Glomerular visceral epithelial cell (primary cell): ENCODE measurements at regions not wholly inside any gene's neighbourhood (a gene's known extent, or its start where the extent isn't known, plus 50 kb on each side); places are given as distances from the start of the nearest gene placed in this dataset.

Source experiments
- DNase-seq: peaks from one replicate; pipeline ENCODE4 v3.0.0-alpha.2; 2016; ENCODE audit errors: extremely low spot score

DNA sequence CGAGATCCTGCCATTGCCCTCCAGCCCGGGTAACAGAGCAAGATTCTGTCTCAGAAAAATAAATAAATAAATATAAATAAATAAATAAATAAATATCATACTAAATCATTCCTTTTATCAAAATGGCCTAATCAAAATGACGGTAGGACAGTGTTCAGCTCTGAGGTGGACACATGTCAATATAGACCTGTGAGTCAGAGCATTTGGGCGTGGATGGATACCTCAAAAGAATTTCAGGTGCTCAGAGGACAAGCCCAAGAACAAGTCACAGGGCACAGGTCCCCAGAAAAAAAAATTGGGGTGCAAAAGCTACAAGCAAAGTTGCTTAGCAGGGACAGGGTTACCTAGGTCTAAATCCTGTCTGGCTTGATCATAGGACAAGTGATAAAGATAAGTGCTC lies 204.7 kb upstream of the HS3ST1 start:
- no peak for DNase-seq

DNA sequence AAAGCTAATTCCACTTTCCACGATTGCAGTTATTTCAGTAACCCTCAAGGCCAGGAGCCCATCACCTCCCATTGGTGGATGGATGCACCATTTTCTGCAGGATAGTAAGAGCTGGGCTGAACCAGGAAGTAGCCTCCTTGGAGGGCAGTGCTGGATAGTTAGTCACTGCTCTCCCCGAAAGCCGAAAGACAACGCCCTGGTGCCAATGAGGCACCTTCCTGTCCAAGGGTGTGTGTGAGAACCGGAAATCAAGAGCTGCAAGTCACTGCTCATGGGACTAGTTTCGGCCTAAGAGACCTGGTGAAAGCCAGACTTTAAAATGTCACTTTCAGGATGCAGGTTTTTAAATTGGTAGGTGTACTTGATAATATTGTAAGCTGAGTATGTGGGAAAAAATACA lies 203.8 kb upstream of the HS3ST1 start:
- DNase-seq: peak; percentile 58

DNA sequence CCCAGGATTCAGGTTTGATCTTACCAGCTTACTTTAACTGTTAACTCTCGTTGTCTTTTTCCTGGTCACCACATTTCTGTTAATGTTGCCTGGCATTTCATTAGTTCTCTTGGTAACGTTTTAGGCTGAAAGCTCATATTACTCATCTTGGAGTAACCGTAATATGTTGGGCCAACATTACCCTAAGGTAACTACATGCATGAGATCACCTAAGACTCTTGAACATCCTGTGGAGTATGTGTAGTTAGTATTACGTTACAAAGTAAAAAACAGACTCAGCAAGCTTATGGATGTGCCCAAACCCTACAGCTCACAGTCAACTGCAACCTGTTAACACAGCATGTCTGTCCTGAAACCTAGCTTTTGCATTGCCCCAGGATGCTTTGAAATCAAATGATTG lies 203.3 kb upstream of the HS3ST1 start:
- no peak for DNase-seq

DNA sequence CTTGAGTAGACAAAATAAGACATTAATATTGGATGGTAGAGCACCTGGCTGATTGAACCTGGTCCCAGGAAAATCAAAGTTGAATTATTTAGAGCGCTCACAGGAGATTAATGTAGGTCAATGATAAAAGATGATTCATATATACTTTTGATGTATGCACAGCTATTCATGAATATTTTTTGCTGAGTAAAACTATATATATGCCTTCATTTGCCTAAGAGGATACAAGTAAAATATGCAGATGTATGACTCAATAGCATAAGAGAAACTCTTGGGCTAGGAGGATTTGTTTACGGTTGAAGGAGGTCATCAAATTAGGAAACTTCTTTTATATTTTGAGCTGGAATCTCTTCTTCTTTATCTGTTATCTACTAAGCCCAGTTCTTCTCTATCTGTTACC lies 202.7 kb upstream of the HS3ST1 start:
- DNase-seq: no peak

DNA sequence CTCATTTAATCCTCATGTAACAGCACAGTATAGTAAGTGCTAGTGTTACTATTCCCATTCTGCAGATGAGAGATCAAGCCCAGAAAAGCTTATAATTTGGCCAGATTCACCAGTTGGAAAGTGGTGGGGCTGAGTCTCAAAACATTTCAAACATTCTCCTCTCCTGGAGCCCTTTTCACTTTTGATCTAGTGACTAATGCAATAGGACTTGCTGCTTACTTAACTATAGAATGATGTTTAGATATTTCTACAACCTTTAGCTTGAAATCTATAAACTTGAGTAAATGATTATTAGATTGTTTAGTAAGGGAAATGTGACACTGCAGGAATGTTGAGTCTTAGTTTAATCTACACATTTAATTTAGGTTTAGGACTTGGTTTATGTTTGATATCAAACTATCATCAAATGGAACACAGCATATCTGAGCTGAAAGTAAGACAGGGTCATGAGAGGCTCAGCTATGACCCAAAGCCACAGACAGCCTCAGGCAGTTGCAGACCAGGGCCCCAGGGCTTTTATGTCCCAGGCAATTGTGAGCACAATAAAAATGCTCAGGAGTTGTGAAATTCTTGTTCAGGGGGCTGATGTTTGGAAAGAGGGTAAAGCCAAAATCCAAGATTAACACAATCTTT lies 199.5 kb upstream of the HS3ST1 start:
- DNase-seq: no peak

DNA sequence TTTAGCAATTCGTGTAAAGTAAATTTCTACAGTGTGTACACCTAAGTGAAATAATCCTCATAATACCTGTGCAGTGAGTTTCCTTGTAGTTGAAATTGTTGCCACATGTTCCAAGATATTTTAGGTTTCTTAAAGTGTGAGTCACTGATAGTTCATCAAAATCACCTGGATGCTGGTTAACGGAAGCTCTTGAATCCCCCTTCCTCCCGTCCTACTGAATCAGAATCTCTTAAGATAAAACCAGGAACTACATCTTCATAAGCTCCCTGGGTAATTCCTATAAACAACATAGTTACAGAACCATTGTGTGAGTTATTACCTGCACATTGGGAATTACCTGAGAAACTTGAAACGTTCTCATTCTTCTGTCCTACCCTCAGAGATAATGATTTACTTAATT lies 197.4 kb upstream of the HS3ST1 start:
- no peak for DNase-seq

DNA sequence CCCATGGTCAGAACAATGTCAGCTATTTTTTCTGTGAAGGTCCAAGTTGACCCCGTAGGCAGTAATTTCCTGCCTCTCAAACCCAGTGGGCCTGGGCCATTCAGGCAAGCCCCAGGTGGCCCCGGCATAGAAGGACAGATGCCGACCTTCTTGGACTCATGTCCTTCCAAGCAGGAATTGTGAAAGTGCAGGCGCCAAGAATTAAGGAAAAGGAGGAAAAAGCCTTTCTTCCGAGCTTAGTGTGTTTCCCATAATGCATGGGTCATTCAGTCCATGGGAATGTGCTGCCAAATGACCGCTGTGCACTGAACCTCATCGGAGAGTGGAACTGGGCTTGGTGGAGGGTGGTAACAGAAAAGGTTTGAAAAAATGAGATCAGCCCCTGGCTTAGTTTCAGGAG lies 196.5 kb upstream of the HS3ST1 start:
- peak; percentile 59 for DNase-seq

DNA sequence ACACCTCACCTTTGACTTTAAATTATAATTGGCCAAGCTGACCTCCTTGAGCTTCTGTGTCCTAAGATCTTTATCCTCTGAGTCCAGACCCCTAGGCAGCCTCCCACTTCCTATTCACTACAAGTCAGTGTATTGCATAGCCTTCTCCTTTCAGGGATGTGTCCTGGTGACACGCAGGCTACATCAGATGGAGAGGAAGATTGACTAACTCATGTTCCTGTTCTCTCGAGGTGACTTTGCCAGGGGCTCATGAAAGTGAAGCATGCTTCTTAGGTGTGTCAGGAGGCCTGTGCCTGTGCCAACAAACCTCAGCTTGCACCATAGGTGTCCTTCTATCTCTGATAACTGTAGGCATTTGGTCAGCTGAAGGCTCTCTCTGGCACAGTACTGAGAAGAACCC lies 195.7 kb upstream of the HS3ST1 start:
- DNase-seq: no peak

DNA sequence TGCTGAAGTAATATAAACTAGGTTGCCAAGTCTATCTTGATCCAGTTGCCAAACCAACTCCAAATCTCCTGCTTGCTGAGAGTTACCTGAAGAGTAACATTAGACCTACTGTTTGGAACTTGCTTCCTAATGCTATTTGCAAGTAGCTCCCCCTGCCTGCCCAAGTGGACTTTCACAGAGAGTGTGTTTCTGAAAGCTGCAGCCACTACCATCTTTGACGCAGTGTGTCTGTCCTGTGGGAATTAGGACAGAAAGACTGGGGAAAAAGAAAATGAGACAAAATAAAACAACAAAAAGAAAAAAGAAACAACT lies 195.0 kb upstream of the HS3ST1 start:
- no peak for DNase-seq

DNA sequence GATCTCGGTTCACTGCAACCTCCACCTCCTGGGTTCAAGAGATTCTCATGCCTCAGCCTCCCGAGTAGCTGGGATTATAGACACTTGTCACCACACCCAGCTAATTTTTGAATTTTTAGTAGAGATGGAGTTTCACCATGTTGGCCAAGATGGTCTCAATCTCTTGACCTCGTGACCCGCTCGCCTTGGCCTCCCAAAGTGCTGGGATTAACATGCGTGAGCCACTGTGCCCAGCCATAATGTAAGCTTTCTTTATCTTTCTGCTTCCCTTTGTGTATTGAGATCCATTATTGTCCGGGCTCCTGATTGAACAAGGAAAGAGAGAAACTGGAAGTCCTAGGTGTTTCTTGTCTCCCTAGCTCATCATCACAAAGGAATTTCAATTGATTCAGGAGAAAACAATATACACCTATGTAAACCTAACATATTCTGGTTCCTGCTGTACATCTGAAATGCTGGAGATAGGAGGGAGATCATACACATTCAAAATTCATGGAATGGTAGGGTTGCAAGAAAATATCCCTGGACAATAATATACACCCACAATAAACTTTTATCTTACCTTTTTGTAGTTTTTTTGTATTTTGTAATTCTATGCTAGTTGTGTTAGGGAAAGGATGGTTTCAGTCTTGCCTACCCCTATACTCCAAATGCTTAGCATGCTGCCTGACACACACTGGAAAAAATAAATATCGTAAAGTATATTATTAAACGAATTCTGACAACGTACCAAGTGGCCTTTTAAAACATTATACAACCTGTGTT lies 194.4 kb upstream of the HS3ST1 start:
- no peak for DNase-seq

DNA sequence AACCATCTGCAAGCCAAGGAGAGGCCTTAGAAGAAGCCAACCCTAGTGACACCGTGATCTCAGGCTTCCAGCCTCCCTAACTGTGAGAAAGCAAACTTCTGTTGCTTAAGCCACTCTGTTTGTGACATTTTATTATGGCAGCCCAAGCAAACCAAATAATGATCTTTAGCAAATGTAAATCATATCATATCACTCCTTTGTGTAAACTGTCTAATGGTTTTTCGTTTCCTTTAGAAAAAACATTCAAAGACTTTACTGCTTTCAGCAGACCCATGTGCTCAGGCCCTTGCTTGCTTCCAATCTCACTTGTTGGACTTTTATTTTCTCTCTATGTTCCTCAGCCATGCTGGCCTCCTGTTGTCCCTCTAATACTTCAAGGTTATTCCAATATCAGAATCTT lies 192.2 kb upstream of the HS3ST1 start:
- no peak for DNase-seq

DNA sequence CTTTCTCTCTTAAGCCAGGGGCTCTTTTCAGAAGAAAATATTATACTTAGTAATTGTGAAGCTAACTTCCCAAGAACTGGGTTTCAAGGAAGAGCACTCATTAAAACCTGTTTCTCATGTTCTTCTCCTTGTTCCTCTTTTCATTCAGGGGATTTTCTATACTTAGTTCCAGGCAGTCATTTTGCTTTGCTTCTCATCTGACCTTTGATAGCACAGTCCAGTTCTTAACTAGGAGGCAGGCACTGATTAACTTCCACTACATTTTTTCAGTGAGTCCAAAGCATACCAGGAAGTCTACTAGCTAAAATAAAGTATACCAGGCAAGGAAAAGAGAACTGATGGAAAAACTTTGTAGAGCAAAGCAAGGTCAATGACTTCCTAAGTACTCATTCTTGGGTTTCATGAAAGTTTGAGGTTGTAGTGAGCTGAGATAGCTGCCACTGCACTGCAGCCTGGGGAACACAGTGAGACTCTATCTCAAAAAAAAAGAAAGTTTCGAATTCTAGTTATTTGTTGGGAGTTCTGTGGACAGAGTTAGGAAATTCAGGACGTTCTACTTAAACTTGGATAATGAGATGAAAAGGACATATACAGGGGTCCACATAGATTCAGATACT lies 190.1 kb upstream of the HS3ST1 start:
- no peak for DNase-seq

DNA sequence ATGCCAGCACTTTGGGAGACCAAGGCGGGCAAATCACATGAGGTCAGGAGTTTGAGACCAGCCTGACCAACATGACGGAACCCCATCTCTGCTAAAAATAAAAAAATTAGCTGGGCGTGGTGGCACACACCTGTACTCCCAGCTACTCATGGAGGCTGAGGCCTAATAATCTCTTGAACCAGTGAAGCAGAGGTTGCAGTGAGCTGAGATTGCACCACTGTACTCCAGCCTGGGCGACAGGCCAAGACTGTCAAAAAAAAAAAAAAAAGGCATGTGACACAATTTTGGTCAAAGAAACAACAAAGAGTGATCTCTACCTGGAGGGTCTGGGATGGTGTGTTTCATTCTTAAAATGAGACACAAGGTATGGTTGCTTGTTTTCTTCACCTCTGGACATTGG lies 188.2 kb upstream of the HS3ST1 start:
- no peak for DNase-seq

DNA sequence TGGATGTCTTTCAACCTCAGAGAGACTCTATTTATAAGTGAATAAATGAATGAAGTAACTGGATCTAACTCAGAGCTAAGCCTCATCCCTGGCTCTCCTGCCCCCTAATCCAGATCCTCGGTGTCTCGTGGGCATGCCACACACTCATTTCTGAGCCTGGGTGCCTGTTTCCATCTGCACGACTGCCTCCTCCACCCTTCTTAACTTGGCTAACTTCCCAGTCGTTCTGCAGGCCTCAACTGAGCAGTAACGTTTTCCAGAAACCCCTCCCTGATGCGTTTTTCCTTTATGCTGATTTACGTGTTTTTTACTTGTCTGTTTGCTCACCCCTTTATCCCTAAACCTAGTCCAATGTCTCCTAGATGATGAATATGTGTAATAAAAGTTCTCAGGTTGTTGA lies 186.9 kb upstream of the HS3ST1 start:
- DNase-seq: no peak

DNA sequence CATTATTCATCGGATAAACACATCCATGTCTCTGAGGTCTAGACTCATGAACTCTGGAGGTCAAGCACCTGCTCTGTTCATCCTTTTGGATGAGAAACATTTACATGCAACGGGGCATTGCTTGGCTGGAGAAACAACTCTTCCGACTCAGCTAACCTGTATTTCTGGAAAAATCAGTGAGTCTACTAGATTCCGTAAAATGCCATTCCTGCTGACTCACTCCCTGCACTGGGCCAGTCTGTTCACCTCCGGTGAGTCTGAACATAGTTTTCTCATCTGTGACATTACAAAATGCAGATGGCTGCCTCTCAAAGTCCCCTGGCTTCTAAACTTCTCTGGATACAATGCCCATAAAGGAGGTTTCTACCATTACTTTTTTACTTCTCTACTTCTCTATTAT lies 185.7 kb upstream of the HS3ST1 start:
- DNase-seq: peak; percentile 72

DNA sequence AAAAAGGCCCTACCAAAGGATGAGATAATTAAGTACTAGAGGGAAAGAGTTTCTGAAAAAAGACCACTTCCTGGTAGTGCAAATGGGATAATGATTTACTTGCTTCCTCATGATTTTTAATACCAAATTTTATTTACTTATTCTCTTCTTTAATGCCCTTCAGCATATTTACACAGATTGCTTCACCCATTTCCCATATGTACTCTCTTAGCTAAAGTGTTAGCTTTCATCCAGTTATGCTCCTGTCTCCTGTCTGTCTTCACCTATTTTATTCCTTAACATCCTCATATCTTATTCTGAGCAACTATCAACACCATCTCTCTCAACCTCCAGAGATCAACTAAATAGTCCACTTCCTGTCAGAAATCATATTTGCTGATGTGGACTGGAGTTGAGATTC lies 183.2 kb upstream of the HS3ST1 start:
- no peak for DNase-seq

DNA sequence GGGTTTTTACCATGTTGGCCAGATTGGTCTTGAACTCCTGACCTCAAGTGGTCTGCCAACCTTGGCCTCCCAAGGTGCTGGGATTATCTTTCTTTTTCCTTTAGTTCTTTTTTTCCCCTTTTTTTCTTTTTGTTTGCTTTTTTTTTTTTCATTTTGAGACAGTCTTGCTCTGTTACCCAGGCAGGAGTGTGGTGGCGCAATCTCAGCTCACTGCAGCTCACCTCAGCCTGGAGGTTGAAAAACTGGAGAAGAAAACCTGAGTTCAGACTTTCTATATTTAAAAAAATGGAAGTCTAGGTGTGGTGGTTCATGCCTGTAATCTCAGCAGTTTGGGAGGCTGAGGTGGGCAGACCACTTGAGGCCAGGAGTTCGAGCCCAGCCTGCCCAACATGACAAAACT lies 181.1 kb upstream of the HS3ST1 start:
- no peak for DNase-seq

DNA sequence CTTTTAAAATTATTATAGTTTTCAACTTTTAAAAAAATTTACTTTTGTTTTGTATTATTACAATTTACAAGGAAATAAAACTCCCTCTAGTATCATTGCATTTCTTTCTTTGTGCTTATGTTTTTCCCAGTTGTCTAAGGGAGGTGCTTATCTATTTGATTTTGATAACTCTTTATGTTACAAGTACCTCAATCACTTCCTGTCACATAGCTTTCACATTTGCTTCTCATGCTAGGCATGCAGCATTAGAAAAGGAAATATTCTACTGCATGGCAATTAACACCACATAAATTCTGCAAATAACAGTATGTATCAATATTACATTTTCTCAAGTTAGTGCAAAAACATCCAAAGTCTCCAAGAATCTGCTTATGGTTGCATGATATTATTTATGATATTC lies 180.3 kb upstream of the HS3ST1 start:
- DNase-seq: no peak

DNA sequence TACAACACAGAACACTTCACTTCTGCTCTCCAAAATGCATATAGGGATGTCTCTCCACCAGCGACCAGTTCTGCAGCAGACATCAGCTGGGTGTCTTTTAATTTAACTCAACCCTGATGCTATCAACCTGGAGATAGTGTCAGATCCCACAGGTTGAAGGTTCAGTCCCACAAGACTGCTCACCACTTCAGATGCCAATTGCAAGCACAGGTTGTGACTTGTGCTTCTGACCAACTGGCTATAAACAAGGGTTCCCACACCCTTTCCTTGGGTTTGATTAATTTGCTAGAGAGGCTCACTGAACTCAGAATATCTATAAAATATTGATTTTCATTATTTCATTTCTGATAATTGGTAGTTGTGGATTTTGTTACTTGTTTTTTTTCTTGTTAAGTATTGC lies 177.4 kb upstream of the HS3ST1 start:
- DNase-seq: no peak

DNA sequence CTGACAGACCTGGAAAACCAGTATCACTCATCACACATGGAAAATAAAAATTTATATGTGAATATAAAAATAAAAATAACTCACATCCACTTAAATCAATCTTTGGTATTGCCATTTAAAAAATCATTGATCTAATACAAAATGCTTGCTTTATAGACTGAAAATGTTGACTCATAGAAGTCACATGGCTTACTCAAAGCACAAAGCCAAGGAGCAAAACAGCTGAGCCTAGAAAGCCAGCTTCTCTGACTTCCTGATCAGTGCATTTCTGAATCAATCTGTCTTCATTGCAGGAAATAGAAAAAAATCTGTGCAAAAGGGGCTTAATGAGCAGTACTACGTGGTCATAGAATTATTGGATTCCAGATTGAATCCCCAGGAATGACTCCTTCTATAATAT lies 176.9 kb upstream of the HS3ST1 start:
- no peak for DNase-seq

DNA sequence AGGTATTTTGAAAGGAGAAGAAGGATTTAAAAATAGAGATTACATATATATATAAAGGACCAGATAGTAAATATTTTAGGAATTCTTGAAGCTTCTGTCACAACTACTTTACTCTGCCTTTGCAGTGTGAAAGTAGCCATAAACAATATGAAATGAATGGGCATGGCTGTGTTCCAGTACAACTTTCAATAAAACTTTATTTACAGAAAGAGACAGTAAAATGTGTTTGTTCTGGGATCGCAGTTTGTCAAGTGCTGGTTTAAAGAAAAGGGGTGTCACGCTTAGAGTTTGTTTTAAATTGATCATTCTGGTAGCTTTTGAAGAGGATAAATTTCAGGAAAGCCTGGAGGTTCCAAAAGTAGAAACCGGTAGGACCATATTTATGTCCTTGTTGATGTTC lies 176.1 kb upstream of the HS3ST1 start:
- DNase-seq: no peak

DNA sequence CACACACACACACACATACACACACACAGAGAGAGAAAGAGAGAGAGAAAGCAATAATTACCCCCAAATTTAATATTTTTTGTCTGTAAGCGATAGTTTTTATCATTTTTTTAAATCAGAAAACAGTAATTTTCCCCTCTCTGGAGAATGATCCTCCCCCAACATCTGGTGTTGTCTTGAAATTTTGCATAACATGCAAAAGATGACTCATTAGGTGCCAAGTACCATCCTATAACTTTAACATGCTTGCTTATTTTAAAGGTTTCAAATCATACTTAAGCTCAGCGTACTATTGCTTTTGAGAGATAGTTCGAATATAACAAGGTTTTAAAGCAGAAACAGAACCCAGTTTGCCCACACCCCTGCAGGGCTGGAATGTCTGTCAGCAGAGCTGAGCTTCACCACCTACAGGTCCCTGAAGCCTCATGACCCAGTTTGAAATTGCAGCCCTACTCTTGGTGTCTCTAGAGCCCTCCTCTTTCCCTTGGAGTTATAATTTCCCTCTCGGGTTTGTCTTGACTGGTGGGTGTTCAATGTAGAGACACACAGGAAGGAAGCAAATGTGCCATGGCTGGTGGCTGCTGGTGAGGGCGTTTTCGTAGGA lies 175.0 kb upstream of the HS3ST1 start:
- no peak for DNase-seq
